AG09319 (cell line): ENCODE measurements at regions not wholly inside any gene's neighbourhood (a gene's known extent, or its start where the extent isn't known, plus 50 kb on each side); places are given as distances from the start of the nearest gene placed in this dataset.
A peak's percentile ranks its signal among the peaks of the same experiment; 100 is the strongest.

Experiments
- DNase-seq: peaks from one replicate; pipeline ENCODE4 v3.0.0-alpha.2; 2010; ENCODE audit warnings: low read depth; ENCODE audit errors: extremely low read depth
- TF ChIP-seq, protein P1 (sequence below): IDR thresholded peaks from 2 replicates; pipeline ENCODE4 v1.5.1; 2011; ENCODE audit warnings: low read depth, mild to moderate bottlenecking, inconsistent platforms, low read length, moderate library complexity

DNA sequence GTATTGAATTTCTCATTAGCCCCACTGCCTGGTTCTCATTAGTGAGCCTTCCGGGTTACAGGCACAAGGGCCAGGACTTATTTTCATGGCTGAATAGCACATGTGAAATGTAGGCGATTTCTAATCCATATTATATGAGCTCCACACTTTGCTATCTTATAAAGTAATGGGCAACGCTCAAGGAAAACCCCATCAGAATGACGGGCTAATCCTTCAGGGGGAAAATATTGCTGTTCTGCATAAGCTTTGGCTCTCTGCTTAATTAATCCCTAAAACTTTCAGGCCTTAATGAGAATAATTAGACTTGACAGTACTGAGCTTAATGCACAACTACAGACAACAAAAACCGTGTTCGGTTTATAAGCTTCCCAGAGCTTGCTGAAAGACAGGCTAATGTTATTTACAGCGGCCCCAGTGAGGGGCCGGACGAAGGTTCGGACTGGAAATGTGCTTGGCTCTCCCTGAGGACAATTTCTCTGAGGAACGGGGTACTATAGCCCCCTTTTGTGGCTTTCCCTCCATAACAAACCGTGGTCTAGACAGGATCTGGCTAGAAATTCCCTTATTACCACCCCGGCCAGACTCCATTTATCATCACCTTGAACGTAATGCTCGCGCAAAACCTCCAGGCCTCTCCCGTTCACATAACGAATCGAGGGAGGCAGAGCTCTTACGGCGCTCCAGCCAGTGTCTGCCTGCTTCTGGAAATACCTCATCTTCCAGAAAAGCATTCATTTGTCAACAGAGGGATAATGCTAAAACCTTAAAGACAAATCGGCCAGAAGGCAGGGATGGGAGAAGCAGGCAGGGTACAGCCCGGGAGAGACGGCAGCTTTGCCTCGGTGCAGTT lies 164.5 kb downstream of the CD83 start:
- no peak for DNase-seq
- TF ChIP-seq, protein P1, sequence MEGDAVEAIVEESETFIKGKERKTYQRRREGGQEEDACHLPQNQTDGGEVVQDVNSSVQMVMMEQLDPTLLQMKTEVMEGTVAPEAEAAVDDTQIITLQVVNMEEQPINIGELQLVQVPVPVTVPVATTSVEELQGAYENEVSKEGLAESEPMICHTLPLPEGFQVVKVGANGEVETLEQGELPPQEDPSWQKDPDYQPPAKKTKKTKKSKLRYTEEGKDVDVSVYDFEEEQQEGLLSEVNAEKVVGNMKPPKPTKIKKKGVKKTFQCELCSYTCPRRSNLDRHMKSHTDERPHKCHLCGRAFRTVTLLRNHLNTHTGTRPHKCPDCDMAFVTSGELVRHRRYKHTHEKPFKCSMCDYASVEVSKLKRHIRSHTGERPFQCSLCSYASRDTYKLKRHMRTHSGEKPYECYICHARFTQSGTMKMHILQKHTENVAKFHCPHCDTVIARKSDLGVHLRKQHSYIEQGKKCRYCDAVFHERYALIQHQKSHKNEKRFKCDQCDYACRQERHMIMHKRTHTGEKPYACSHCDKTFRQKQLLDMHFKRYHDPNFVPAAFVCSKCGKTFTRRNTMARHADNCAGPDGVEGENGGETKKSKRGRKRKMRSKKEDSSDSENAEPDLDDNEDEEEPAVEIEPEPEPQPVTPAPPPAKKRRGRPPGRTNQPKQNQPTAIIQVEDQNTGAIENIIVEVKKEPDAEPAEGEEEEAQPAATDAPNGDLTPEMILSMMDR = no peak

DNA sequence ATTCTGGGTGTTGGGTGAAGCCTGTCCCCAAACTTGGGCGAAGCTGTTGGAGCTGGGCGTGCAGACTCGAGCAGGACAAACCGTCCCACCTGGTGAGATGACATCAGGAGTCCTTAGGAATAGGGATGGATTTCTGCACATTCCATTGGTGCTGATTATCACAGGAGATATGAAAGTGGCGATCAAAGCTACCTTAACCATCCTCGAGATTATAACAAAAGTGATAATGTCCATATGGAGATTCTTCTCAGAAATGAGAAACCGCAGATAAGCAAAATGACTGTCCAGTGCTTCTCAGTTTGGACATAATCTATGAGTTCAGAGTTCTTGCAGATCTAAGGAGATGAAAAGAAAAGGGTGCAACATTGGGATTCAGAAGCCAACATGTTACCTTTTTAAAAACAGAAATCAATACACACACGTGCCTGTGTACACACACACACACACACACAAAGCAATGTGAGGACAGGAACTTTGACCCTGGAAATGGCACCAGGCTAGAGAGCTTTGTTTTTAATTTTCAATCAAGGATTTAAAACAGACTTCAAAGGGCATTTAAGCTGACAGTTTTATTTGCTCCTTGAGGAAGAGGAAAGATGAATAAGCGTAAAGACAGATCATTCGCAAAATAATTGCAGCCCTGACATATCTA lies 165.4 kb downstream of the CD83 start:
- DNase-seq = no peak
- TF ChIP-seq, protein P1 = no peak

DNA sequence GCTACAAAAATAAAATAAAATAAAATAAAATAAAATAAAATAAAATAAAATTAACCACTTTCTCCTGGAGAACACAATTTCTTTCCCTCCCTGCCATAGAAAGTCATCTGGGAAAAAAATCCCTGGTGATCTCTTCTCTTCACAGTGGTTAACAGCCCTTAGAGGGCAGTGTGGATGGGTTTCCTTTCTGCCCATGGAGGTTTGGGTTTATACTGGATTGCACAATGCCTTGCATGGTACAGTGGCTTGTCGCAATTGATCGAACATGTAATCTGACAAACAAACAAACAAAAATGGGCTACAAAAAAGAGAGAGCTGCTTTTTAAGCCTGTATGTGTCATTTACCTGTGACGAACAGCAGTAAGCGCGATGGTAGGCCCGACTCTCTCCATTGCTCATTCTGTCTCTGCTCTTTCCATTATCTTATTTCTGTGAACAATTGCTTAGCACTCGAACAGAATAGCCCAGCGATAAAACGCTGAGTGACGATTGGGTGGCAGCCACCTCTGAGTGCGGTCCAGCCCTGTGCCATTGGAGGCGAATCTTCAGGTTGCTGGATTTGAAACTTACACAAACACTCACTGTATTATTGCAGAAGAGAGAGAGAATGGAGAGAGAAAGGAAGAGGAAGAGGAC lies 166.1 kb downstream of the CD83 start:
- TF ChIP-seq, protein P1 = peak; percentile 5
- DNase-seq = no peak

DNA sequence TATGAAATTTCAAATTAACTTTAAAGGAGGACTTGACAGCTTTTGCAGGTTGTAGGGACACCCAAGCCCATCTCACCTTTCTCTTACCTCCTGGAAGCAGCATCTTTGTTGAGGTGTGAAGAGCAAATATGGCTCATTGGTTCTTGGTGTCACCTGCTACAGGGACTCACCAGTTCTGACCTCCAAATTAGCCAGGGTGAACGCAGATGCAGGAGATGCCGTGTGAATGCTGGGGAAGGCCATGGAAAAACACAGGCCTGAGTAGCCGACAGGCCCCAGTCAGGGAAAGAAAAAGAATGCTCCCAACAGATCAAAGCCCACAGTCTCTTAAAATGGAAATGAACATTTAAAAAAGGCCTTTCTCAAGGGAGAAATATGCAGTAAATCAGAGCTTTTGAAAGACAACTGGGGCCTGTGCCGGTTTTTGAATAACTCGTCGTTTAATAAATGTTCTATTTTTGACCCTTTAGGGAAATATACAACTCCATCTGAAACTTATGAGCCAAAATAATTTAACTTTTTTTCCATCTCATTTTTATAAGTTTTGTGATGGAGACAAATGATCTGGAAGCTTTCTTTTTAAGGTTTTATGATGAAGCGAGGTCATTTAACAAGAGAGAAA lies 167.5 kb downstream of the CD83 start:
- TF ChIP-seq, protein P1 = no peak
- no peak for DNase-seq

DNA sequence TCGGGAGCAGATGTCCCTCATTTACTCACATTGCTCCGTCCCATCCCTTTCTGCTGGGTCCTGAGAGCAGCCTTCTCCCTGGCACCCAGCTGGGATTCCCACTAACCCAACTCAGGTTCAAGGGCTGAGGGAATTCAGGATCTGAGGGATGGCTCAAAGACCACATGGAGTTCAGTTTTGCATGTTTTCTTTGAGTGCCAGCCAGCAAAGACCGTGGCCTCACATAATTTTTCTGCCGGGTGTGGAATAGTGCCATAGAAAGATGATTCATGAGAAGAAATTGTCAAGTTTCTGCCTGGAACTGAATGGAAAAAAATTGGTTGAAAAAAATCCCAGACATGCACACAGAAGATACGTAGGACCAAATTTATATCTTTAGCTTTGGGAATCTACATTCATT lies 168.6 kb downstream of the CD83 start:
- TF ChIP-seq, protein P1 = no peak
- DNase-seq = peak; percentile 68

DNA sequence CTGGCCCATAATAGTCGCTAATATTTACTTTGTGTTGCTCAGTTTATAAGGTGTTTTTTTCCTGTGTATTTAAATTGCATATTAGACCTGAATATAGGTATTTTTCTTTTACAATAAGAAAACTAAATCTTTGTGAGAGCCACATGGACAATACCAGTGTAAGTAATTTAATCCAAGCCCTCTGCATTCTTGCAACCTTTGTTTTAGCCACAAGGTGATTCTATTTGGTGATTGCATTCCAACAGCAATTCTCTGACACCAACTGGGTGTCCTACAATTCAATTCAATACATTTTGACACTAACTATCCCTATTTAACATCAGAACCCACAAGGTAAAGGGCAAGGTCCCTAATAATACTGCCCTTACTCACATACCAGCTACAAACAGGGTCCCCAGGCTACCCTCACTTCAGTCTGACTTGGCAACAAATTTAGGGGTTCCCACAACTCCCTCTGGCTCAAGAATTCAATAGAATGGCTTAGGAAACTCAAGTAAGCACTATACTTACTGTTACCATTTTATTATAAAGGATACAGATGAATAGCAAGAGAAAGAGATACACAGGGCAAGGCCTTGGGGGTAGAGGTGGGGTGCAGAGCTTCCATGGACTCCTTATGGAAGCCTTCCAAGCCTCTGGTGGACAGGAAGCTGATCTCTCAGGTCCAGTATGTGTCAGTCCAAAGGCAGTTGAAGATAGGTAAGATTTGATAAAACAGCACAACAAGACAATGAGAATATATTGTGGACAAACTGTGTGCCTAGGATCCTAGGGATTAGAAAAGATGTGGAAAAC lies 169.3 kb downstream of the CD83 start:
- TF ChIP-seq, protein P1 = no peak
- DNase-seq = no peak
